ENCODE measurements at regions not wholly inside any gene's neighbourhood (a gene's known extent, or its start where the extent isn't known, plus 50 kb on each side); places are given as distances from the start of the nearest gene placed in this dataset.

DNA sequence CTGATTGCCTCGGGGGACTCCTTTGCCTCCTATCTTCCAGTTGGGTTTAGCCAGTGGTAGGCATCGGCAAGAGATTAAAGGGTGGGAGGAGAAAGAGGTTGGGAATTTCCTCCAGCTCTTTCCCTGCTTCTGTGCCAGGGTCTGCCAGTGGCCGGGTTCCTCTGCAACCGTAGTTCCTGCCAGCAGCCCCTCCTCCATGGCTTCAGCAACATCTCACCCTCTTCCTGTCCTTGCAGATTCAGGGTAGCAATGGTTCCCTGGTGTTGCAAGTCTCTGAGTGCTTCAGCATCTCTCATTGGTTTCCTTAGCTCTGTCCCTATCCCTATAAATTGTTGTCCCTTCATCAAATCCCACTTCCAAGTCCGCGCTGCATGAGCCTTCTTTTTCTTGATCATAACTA, 223.1 kb upstream of the JUN start:
- no peak for ATAC-seq

DNA sequence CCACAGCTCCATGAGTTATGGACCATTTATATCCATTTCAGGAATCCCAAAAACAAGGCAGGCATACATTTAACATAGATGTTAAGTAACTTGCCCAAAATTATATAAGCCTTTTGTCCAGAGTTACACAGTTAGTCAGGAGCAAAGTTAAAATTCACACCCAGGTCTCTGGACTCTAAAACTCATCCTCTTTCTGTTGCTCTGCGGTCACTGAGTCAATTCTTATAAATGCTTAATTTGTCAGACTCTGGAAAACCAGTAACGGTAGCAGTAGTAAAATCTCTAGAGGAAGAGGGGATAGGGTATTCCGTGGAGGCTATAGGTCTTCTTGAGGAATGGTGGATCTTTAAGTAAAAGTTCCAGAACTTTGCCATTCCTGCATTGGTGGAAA, 223.6 kb upstream of the JUN start:
- ATAC-seq: no peak

- no peak for ATAC-seq
Measured at GRCh38 chr1:59007820-59008598, 224.2 kb upstream of the JUN start.

DNA sequence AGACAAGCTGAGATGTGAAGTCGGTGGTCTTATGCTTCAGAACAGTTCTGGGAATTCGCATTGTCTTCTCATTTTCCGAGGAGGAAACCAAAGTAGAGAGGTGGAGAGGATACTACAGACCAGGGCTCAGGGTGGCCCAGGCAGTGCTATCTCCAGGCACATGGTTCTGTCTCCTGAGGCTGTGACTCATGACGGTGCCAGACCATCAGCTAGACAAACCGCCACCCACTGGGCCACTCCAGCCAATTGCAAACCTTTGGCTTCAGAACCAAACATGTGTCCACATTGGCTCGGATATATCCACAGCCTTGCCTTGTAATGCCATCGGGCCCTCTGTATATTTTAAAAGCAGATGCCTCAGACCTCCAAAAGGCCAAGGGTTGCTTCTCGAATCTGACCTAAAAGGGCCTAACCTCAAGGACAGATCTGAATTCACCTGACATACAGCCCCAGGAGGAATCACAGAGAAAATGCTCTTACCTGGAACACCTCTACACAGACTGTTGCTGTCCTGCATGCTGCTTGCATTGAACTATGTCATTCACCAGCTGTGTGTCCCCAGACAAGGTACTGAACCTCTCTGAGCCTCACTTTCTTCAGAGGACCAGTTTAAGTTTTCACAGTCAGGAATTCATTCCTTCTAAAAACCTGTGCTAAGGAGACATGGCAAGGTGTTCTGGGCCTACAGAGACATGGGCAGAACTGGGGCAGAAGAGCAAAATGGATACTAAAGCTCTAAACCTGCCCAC, 224.9 kb upstream of the JUN start:
- no peak for ATAC-seq

- no peak for ATAC-seq
Measured at GRCh38 chr1:59011663-59012062, 227.8 kb upstream of the JUN start.

DNA sequence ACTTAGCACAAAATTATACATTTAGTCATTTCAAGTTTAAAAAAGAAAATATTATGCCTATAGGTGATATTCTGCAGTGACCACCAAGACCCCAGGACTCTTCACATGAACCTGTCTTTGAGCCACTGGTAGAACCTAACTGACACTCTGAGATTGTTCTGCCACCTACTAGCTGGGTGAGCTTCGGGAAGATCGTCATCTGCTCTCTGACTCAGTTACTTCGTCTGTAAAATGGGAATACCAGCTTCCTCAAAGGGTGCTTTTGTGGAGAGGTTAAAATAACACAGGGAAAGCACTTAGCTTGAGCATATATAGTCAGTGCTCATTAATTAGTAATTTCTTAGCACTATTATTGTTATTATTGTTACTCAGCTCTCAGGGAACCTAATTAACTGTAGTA, 228.5 kb upstream of the JUN start:
- ATAC-seq: no peak

DNA sequence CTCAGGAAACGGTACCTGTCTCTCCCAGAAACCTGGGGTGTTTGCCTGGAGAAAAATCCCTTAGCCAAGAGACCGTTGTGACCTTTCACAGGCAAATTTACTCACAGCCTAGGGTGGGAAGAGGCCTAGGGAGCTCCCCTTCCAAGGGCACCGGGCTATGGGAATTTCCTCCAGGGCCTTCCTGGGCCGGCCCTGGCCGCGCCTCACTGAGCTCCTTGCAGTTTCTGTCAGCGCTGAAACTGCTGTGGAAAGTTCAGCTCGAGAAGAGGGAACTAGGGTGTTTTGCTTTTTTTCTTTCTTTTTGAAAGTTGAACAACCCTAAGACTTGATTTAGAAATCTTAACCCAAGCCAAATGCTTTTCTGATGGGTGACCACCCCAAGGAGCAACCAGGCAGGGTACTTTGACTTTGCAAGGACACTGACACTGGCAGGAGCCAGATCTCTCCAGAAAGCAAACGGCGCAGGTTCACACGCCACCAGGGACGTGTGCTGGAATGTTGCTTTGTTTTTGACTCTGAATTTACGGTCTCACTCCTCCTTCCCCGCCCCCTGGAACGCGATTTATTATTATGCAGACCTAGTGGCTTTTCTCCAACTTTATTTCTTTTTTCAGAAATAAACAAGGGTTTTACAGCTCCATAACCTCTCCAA, 229.6 kb upstream of the JUN start:
- peak; percentile 56 for ATAC-seq

- no peak for ATAC-seq
Measured at GRCh38 chr1:59013928-59014279, 230.1 kb upstream of the JUN start.

GRCh38 chr1:59014827-59015226, 231.0 kb upstream of the JUN start:
- ATAC-seq: no peak

GRCh38 chr1:59015708-59016107, 231.9 kb upstream of the JUN start:
- ATAC-seq: peak; percentile 64

DNA sequence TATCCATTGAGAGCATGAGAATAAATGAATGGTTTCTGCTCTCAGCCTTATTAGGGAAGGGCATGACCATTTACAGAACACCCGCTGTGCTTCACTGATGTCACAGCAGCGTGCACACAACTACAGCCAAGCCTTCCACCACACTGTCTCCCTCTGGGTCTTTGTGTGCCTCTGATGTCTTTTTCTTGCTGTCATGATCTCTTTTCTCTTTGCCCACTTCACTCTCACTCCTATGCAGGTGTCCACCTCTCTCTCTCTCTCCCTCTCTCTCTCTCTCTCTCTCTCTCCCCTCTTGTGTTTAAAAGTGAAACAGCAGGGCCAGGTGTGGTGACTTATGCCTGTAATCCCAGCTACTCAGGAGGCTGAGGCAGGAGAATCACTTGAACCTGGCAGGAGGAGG, 232.5 kb upstream of the JUN start:
- ATAC-seq: no peak

DNA sequence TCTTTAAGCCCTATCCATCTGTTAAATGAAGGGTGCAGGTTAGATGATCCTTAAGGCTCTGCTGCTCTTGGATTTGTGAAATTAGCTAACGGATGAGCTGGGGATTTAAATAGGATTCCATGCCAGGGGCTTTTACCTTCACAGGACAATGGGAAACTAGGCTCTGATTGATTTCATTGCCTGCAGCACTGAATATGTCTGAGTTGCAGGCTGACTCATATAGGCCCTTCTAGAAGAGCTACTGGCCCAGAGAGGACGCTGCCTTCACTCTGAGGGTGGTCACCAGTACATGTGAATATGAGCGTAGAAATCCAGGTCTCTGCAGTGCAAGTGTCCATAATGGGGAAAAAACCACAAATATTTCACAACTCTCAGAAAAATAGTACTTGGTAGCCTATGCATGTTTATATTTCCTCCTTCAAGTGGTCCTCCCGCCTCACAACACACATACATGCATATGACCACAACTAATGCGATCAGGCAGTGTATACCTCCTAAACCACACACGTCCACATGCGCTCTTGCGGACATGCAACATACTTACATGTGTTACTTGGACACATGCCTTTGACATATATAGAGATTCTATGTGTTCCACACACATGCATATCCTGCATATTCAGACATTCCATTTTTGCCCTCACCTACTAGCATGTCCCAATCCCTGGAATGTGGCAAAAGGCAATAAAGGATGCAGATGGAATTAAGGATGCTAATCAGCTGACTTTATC, 233.8 kb upstream of the JUN start:
- no peak for ATAC-seq

DNA sequence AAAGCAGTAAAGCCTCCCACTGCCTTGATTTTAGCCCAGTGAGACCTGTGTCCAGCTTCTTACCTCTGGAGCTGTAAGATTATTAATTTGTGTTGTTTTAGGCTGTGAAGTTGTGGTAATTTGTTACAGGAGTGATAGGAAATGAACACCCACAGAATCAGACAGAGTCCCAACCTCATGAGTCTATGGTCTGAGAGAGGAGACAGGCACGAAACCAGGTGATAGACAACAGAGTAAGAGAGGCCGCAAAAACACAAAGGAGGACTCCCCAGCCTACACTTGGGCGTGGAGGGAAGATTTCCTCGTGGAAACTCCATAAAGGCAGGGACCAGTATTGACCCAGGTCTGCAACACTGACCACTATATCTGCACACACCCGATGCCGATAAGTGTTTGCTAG, 234.6 kb upstream of the JUN start:
- no peak for ATAC-seq

GRCh38 chr1:59018860-59019259, 235.0 kb upstream of the JUN start:
- no peak for ATAC-seq

DNA sequence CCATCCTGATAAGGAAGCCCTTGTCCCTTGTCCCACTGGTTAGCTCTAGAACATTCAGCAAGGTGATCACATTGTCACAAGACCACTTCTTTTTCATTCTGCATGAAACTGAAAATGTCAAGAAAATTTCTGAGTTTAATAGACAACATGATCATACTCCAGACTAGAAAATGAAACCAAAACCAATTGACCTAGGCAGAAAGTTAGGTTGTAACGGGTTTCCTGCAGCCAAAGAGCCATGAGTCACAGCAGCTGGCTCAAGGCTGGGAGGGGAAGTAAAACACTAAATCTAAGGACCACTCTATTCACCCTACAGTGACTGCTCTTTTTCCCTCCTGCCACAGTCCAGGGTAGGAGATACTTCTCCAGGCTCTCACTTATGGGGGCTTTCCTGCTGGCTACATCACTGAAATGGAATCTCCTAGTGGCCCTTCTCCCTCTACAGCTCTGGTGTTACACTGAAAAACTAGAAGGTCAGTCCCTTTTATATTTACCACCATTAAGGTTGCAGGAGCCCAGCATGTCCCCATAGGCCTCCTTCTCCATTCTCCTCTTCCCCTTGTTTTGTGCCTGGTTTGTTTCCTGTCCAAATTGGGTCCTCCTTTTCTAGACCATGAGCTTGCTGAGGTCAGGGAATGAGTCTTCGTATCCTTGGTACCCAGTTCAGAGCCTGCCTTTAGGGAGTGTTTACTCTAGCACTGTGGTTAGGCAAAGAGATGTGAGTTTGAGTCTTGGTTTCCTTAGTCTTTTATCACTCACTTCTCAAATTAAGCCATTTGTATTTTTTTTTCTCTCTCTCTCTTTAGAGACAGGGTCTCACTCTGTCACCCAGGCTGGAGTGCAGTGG, 236.5 kb upstream of the JUN start:
- ATAC-seq: peak; percentile 74

GRCh38 chr1:59022199-59022598, 238.4 kb upstream of the JUN start:
- no peak for ATAC-seq

DNA sequence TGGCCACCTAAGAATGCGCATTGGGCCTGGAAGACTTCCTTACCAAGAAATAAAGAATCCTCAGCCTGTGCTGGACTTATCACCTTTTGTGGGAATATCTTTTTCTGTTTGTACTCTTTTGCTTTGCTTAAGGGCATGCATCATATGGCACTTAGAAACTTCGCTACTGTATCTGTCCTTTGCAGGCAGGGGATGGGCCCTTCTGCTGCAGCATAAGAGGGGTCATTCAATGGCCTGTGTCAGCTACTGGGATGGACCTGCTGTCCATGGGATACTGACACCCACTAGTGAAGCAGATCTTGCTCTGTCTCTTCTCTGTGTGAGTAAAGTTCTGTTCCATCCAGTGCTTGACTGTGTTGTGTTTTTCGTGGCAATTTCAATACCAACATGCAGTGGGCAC, 239.0 kb upstream of the JUN start:
- no peak for ATAC-seq

- ATAC-seq: no peak
Measured at GRCh38 chr1:59025201-59025600, 241.4 kb upstream of the JUN start.

DNA sequence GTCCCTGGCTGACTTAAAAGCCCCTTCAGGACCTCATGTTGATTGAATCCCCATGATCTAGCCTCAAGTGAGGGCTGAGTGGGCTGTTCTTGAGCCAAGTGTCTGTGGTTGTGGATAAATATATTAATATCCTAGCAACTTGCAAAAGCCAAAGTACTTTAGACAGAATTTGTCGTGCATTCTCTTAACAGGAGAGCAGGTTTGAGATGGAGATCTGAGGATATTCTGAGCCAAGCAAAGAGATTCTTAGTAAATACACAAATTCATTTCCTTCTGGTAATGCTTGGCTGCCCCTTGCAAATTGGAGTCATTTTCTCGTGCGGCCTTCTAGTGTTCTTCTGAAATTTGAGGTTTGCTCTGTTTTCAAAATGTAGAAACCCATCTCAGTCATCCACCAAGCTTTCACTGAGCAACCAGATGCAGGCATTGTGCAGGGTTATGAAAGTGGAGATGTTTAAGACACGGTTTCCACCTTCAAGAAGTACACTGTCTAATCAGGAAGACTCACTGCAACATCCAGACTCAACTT, 242.1 kb upstream of the JUN start:
- ATAC-seq: peak; percentile 9

- no peak for ATAC-seq
Measured at GRCh38 chr1:59026472-59026948, 242.7 kb upstream of the JUN start.

GRCh38 chr1:59027177-59027576, 243.3 kb upstream of the JUN start:
- ATAC-seq: no peak

GRCh38 chr1:59028048-59028447, 244.2 kb upstream of the JUN start:
- ATAC-seq: no peak

Data from esophagus mucosa (tissue), 1 donor.